OCI-M1 (cell line): ENCODE measurements at regions not wholly inside any gene's neighbourhood (a gene's known extent, or its start where the extent isn't known, plus 50 kb on each side); places are given as distances from the start of the nearest gene placed in this dataset.

Experiments used
- DNase-seq: peaks from one replicate; lab custom pipeline; 2025; lab: John Stamatoyannopoulos, UW

GRCh38 chrX:3780564-3780963 is 67.1 kb upstream of the PRKX start:
- no peak for DNase-seq

GRCh38 chrX:3779546-3779945 is 66.1 kb upstream of the PRKX start:
- no peak for DNase-seq

DNA sequence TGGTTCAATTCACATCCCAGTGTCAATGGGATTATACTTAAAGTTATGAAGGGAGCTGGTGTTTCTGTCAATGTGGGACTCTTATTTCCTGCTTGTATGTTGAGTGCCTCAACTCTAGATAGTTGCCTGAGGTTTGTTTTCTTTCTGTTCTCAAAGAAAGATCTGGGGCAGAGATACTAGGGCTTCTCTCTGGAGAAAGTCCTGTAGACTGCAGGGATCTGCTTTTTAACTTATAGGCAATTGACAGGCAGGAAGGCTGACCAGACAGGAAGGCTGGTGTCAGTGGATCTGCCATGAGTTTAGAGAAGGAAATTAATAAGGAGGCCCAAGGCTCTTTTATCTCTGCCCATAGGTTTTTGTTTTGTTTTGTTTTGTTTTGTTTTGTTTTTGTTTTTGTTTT is 64.0 kb upstream of the PRKX start:
- no peak for DNase-seq

DNA sequence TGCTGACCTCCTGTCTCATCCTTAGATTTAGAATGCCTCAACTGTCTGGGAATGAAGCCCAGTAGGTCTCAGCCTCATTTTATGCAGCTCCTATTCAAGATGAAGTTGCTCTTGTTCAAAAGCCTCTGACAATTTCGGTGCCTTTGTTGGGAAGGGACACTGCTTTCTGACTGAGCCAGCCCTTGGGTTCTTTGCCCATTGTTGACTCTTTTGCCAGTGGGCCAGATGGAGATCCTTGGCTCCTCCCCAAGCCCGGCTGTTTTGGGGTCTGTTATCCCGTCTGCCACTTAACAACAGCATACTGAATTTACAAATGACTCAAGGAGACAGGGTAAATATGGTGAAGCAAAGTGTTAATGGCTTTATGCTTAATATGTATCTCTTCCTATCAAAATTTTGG is 58.3 kb upstream of the PRKX start:
- no peak for DNase-seq

GRCh38 chrX:3768881-3769280 is 55.4 kb upstream of the PRKX start:
- DNase-seq, result no peak
